IPS-11a (cell line): ENCODE measurements at regions not wholly inside any gene's neighbourhood (a gene's known extent, or its start where the extent isn't known, plus 50 kb on each side); places are given as distances from the start of the nearest gene placed in this dataset.
A peak's percentile ranks its signal among the peaks of the same experiment; 100 is the strongest.
"Not testable (repeated sequence)": the region's sequence is repeated elsewhere in the genome, so short reads cannot be mapped to it uniquely, and the experiment has no call there.

ENCODE experiments used
- H3K4me3 ChIP-seq: one replicate; pipeline ENCODE4 v1.5.1; 2013; ENCODE audit warnings: low read depth, low read length, control low read depth

- H3K4me3 ChIP-seq = peak overlapping the region; percentile 95
Observed at GRCh38 chr6:27178860-27179259, 68.6 kb upstream of the PRSS16 start.

GRCh38 chr6:27183060-27183832 is 64.3 kb upstream of the PRSS16 start:
- H3K4me3 ChIP-seq = no peak overlapping the region

DNA sequence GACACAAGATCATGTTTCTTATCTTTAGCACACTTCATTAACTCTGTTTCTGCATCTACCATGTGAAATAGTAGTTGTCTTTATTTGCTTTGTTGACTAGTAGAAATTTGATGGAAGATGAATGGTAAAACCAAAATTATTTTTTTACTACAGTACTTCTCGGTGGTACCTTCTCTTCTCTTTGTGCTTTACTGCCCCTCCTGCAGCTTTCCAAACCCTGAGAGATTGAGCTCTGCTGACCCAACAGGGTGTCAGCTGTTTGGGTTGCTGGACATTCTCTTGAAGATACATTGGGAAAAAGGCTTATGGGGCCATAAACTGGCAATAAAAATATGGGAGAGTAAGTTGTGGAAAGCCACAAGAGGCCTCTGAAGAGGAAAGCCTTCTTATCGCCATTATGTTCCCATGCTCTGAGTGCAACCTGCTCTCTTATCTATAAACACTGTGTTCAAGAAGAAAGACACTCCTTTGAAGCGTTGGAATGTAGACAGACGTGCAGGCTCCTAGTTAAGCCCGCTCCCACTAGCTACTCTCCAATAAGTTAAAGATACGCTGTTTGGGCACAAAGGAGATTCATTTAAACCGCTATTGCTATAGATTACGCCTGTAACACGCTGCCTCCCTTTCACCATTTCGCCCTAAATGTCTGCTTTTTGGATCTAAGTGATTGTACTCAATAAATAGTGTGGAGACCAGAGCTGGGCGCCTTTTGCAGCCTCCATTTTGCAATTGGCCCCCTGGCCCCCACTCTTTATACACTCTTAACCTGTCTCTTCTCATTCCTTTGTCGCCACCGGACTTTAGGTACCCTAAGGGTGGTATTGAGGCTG is 60.1 kb upstream of the PRSS16 start:
- peak overlapping the region; percentile 76 for H3K4me3 ChIP-seq

- peak overlapping the region; percentile 76 for H3K4me3 ChIP-seq
Observed at GRCh38 chr6:27188061-27188884, 59.2 kb upstream of the PRSS16 start.

DNA sequence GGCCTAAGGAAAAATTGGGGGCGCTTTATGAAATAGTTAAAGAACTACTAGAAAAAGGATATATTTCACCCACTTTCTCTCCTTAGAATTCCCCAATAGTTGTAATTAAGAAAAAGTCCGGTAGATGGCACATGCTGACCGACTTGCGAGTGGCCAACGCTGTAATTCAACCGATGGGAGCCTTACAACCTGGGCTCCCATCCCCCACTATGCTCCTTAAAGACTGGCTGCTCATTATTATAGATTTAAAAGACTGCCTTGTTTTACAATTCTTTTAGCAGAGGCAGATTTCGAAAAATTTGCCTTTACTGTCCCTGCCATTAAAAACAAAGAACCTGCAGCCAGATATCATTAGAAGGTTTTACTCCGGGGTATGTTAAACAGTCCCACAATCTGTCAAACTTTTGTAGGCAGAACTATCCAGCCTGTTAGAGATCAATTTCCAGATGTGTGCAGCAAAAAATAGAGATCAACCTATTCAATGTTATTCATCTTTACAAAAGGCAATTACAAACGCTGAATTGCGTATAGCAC is 58.5 kb upstream of the PRSS16 start:
- peak overlapping the region; percentile 76 for H3K4me3 ChIP-seq

DNA sequence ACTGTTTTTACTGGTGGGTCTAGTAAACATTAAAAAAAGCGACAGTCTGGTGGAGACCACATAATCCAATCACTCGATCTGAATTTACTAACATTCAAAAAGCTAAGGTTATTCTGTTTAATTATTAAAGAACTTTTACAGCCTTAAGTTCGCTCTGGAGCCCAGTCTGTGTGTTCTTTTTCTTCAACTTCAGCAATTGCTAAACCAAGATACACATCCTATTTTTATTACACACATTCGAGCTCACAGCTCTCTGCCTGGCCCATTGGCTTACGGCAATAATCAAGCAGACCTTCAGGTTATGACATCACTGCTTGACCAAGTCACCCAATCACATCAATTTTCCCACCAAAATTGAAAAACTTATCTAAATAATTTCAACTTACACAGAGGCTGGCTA is 57.4 kb upstream of the PRSS16 start:
- no peak overlapping the region for H3K4me3 ChIP-seq

- H3K4me3 ChIP-seq = not testable (repeated sequence)
Observed at GRCh38 chr6:27194453-27194852, 53.0 kb upstream of the PRSS16 start.

GRCh38 chr6:27195547-27195946 is 52.0 kb upstream of the PRSS16 start:
- not testable (repeated sequence) for H3K4me3 ChIP-seq
